ENCODE measurements at regions not wholly inside any gene's neighbourhood (a gene's known extent, or its start where the extent isn't known, plus 50 kb on each side); places are given as distances from the start of the nearest gene placed in this dataset.
A peak's percentile ranks its signal among the peaks of the same experiment; 100 is the strongest.

- DNase-seq, result no peak
Observed at GRCh38 chr13:39976481-39976880, 321.0 kb downstream of the COG6 start.

GRCh38 chr13:39981056-39981455 is 325.6 kb downstream of the COG6 start:
- DNase-seq, result no peak

- no peak for DNase-seq
Observed at GRCh38 chr13:39982745-39983144, 327.3 kb downstream of the COG6 start.

GRCh38 chr13:39985071-39985470 is 329.6 kb downstream of the COG6 start:
- no peak for DNase-seq

GRCh38 chr13:39988351-39988750 is 332.9 kb downstream of the COG6 start:
- no peak for DNase-seq

GRCh38 chr13:39998166-39998565 is 342.7 kb downstream of the COG6 start:
- no peak for DNase-seq

- no peak for DNase-seq
Observed at GRCh38 chr13:40002016-40002415, 346.6 kb downstream of the COG6 start.

- DNase-seq, result no peak
Observed at GRCh38 chr13:40013554-40013953, 358.1 kb downstream of the COG6 start.

- DNase-seq, result no peak
Observed at GRCh38 chr13:40016953-40017660, 361.6 kb downstream of the COG6 start.

- DNase-seq, result no peak
Observed at GRCh38 chr13:40017662-40018262, 362.3 kb downstream of the COG6 start.

GRCh38 chr13:40023595-40024203 is 368.2 kb downstream of the COG6 start:
- DNase-seq, result no peak

- DNase-seq, result no peak
Observed at GRCh38 chr13:40024204-40024966, 368.9 kb downstream of the COG6 start.

GRCh38 chr13:40024967-40025714 is 369.7 kb downstream of the COG6 start:
- no peak for DNase-seq

- DNase-seq, result no peak
Observed at GRCh38 chr13:40026174-40026585, 370.7 kb downstream of the COG6 start.

- no peak for DNase-seq
Observed at GRCh38 chr13:40026741-40027140, 371.3 kb downstream of the COG6 start.

GRCh38 chr13:40028446-40028845 is 373.0 kb downstream of the COG6 start:
- no peak for DNase-seq

GRCh38 chr13:40031031-40031430 is 375.6 kb downstream of the COG6 start:
- peak; percentile 66 for DNase-seq

- DNase-seq, result no peak
Observed at GRCh38 chr13:40039061-40039460, 383.6 kb downstream of the COG6 start.

GRCh38 chr13:40042991-40043390 is 387.5 kb downstream of the COG6 start:
- no peak for DNase-seq

GRCh38 chr13:40043764-40044163 is 388.3 kb downstream of the COG6 start:
- DNase-seq, result no peak

GRCh38 chr13:40047322-40047771 is 391.9 kb downstream of the COG6 start:
- no peak for DNase-seq

- no peak for DNase-seq
Observed at GRCh38 chr13:40048551-40048950, 393.1 kb downstream of the COG6 start.

All from fibroblast of skin of back (primary cell).